ENCODE measurements at regions not wholly inside any gene's neighbourhood (a gene's known extent, or its start where the extent isn't known, plus 50 kb on each side); places are given as distances from the start of the nearest gene placed in this dataset.

DNA sequence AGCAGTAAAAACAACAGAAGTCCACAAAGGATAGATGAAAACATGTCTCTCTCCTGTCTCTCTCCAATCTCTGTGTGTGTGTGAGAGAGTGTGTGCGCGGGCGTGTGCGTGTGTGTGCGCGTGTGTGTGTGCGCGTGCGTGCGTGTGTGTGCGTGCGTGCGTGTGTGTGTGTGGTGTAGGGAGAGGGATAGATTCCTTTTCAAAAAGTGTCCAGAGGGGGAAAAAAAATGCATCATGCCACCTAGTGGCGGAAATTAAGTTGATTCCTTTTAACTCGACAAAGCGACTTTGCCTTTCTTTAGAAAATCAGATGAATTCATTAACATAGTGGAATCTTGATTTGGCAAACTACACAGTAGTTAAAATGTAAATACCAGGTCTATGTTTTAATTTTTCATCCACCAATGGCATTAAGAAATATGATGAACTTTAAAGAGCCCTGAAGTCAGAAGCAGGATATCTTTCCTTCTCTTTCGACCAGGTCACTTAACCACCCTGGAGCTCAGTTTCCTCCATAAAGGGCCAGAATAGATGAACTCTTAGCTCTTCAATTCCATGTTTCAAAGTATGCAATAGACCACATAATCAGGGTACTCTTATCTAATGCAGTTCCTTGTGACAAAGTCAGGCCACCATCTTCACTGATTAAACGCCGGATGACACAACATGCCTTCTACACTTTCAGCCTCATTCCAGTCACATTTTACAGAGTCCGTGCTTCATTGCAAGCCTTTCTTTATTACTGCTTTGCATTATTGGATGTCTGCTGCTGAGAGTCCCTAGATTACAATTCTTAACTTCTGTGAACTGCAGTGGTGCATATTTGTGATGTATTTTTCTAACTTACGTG, 162.8 kb downstream of the FBXO8 start:
- Histone ChIP-seq H3K27me3 (ENCODE audit: control insufficient read depth, insufficient read depth, low read length) (peaks cover 9% of the 10 kb centered on the region), H3K4me3 (ENCODE audit: low read length) (no peak overlapping the region), H3K27ac (ENCODE audit: low read length) (no peak overlapping the region), H3K4me1 (ENCODE audit: control insufficient read depth, insufficient read depth, low read length) (no peaks in the 10 kb centered on the region), H3K36me3 (ENCODE audit: control insufficient read depth, insufficient read depth, low read length) (no peaks in the 10 kb centered on the region), H3K9me3 (ENCODE audit: control insufficient read depth, insufficient read depth, low read length) (no peaks in the 10 kb centered on the region)
- peak in 1 of 2 donors; percentile 41 for DNase-seq
- peaks cover 0 to 6% of the 10 kb centered on the region in 2 donors for H3K9me3 Mint-ChIP-seq
- no peak overlapping the region for H3K27ac Mint-ChIP-seq
- TF ChIP-seq, protein P1, sequence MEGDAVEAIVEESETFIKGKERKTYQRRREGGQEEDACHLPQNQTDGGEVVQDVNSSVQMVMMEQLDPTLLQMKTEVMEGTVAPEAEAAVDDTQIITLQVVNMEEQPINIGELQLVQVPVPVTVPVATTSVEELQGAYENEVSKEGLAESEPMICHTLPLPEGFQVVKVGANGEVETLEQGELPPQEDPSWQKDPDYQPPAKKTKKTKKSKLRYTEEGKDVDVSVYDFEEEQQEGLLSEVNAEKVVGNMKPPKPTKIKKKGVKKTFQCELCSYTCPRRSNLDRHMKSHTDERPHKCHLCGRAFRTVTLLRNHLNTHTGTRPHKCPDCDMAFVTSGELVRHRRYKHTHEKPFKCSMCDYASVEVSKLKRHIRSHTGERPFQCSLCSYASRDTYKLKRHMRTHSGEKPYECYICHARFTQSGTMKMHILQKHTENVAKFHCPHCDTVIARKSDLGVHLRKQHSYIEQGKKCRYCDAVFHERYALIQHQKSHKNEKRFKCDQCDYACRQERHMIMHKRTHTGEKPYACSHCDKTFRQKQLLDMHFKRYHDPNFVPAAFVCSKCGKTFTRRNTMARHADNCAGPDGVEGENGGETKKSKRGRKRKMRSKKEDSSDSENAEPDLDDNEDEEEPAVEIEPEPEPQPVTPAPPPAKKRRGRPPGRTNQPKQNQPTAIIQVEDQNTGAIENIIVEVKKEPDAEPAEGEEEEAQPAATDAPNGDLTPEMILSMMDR (IDR thresholded peaks at IDR 0.05): no peak
- WGBS (ENCODE audit: insufficient coverage): 59% methylated on average over 6 of the region's 21 CpGs
- H3K36me3 Mint-ChIP-seq: no peaks in the 10 kb centered on the region
- no peaks in the 10 kb centered on the region for H3K4me1 Mint-ChIP-seq
- intact Hi-C loops (cut with micrococcal nuclease): no loop called here
- peaks cover 12 to 14% of the 10 kb centered on the region in 2 donors for H3K27me3 Mint-ChIP-seq (ENCODE audit: low read depth in 2 of 2)
- no peak for ATAC-seq
- no peak overlapping the region for H3K4me3 Mint-ChIP-seq

DNA sequence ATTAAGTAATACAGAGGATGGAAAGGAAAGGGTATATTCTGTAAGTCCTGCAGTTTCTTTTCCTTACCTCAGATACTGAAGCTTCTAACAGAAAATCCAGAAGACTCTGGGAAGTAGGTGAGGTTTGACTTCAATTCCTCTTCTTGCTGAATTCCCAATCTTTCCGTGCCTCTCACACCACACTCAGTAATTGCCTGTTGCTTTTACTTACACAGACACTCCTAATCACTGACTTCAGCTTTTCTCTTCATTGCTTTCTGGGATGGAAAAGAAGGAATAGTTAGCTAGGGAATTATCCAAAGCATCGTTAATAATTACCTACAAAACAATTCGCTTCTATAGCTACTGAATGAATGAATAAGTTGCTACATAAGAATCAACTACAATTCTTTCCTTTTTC, 163.6 kb downstream of the FBXO8 start:
- no peak for ATAC-seq
- Mint-ChIP-seq H3K27ac (no peak overlapping the region), H3K36me3 (no peaks in the 10 kb centered on the region), H3K4me1 (no peaks in the 10 kb centered on the region), H3K4me3 (no peak overlapping the region), H3K9me3 (peaks cover 0 to 4% of the 10 kb centered on the region in 2 donors), H3K27me3 (ENCODE audit: low read depth in 2 of 2) (peaks cover 11 to 14% of the 10 kb centered on the region in 2 donors)
- Histone ChIP-seq H3K27ac (ENCODE audit: low read length) (no peak overlapping the region), H3K27me3 (ENCODE audit: control insufficient read depth, insufficient read depth, low read length) (peaks cover 9% of the 10 kb centered on the region), H3K9me3 (ENCODE audit: control insufficient read depth, insufficient read depth, low read length) (no peaks in the 10 kb centered on the region), H3K4me3 (ENCODE audit: low read length) (no peak overlapping the region), H3K36me3 (ENCODE audit: control insufficient read depth, insufficient read depth, low read length) (no peaks in the 10 kb centered on the region), H3K4me1 (ENCODE audit: control insufficient read depth, insufficient read depth, low read length) (no peaks in the 10 kb centered on the region)
- no peak for DNase-seq
- TF ChIP-seq, protein P1 (IDR thresholded peaks at IDR 0.05): no peak
- intact Hi-C loops (cut with micrococcal nuclease): no loop called here
- 50% methylated on average over 1 of the region's 3 CpGs for WGBS (ENCODE audit: insufficient coverage)

DNA sequence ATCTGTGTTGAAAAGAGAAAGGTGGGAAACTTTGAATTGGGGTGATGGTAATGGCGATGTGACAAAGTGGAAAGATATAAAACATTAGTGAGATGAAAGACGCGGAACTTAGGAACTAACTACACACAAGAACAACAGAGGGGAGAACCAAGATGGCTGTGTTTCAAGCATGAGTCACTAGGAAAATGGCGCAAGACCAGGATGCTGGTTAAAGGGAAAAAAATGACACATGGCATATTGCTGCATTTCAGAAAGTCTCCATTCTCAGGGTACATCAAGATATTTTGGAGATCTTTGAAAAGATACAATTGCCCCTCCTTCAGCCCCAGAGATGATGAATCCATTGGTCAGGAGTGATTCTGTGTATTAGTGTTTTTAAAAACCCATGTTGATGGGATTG, 164.4 kb downstream of the FBXO8 start:
- TF ChIP-seq, protein P1 (IDR thresholded peaks at IDR 0.05): no peak
- peaks cover 9% of the 10 kb centered on the region for H3K27me3 ChIP-seq (ENCODE audit: control insufficient read depth, insufficient read depth, low read length)
- Mint-ChIP-seq H3K27ac (no peak overlapping the region), H3K36me3 (no peaks in the 10 kb centered on the region), H3K4me3 (no peak overlapping the region), H3K9me3 (peaks cover 0 to 2% of the 10 kb centered on the region in 2 donors), H3K4me1 (no peaks in the 10 kb centered on the region), H3K27me3 (ENCODE audit: low read depth in 2 of 2) (peaks cover 8 to 14% of the 10 kb centered on the region in 2 donors)
- H3K4me3 ChIP-seq (ENCODE audit: low read length): no peak overlapping the region
- ATAC-seq (no peak), DNase-seq (no peak)
- H3K36me3 ChIP-seq (ENCODE audit: control insufficient read depth, insufficient read depth, low read length): no peaks in the 10 kb centered on the region
- no peaks in the 10 kb centered on the region for H3K9me3 ChIP-seq (ENCODE audit: control insufficient read depth, insufficient read depth, low read length)
- H3K27ac ChIP-seq (ENCODE audit: low read length): no peak overlapping the region
- 100% methylated on average over 2 of the region's 4 CpGs for WGBS (ENCODE audit: insufficient coverage)
- no peaks in the 10 kb centered on the region for H3K4me1 ChIP-seq (ENCODE audit: control insufficient read depth, insufficient read depth, low read length)
- intact Hi-C loops (cut with micrococcal nuclease): no loop called here
